ENCODE measurements at regions not wholly inside any gene's neighbourhood (a gene's known extent, or its start where the extent isn't known, plus 50 kb on each side); places are given as distances from the start of the nearest gene placed in this dataset.
"Not testable (repeated sequence)": the region's sequence is repeated elsewhere in the genome, so short reads cannot be mapped to it uniquely, and the experiment has no call there.

GRCh38 chr11:116044941-116045340, 540.7 kb upstream of the CADM1 start:
- TF ChIP-seq CTCF (IDR thresholded peaks at IDR 0.05) = no peak
- DNase-seq (ENCODE audit: low spot score in 2 of 2) = no peak
- Histone ChIP-seq H3K36me3 (no peaks in the 10 kb centered on the region), H3K9me3 (no peaks in the 10 kb centered on the region), H3K4me1 (no peaks in the 10 kb centered on the region), H3K4me3 (no peak overlapping the region), H3K27ac (no peak overlapping the region), H3K27me3 (no peaks in the 10 kb centered on the region)
- intact Hi-C loops (cut with DNase I) = no loop called here

- intact Hi-C loops (cut with DNase I) = no loop called here
- Histone ChIP-seq H3K36me3 (no peaks in the 10 kb centered on the region), H3K4me1 (no peaks in the 10 kb centered on the region), H3K4me3 (no peak overlapping the region), H3K27me3 (no peaks in the 10 kb centered on the region), H3K27ac (no peak overlapping the region), H3K9me3 (no peaks in the 10 kb centered on the region)
- DNase-seq (ENCODE audit: low spot score in 2 of 2) = no peak
- TF ChIP-seq CTCF (IDR thresholded peaks at IDR 0.05) = no peak
Measured at GRCh38 chr11:116044520-116044919, 540.3 kb upstream of the CADM1 start.

- Histone ChIP-seq H3K36me3 (no peaks in the 10 kb centered on the region), H3K9me3 (no peaks in the 10 kb centered on the region), H3K27me3 (no peaks in the 10 kb centered on the region), H3K27ac (no peak overlapping the region), H3K4me3 (no peak overlapping the region), H3K4me1 (no peaks in the 10 kb centered on the region)
- no peak for TF ChIP-seq CTCF (IDR thresholded peaks at IDR 0.05)
- intact Hi-C loops (cut with DNase I) = no loop called here
- no peak for DNase-seq (ENCODE audit: low spot score in 2 of 2)
Measured at GRCh38 chr11:116043857-116044256, 539.6 kb upstream of the CADM1 start.

GRCh38 chr11:116043059-116043458, 538.8 kb upstream of the CADM1 start:
- intact Hi-C loops (cut with DNase I); H3K27ac ChIP-seq; H3K4me1 ChIP-seq; H3K4me3 ChIP-seq; H3K27me3 ChIP-seq; H3K36me3 ChIP-seq; H3K9me3 ChIP-seq; DNase-seq (ENCODE audit: low spot score in 2 of 2): not testable (repeated sequence)

- intact Hi-C loops (cut with DNase I) = no loop called here
- Histone ChIP-seq H3K36me3 (no peaks in the 10 kb centered on the region), H3K27me3 (no peaks in the 10 kb centered on the region), H3K9me3 (no peaks in the 10 kb centered on the region), H3K4me3 (no peak overlapping the region), H3K27ac (no peak overlapping the region), H3K4me1 (no peaks in the 10 kb centered on the region)
- no peak for DNase-seq (ENCODE audit: low spot score in 2 of 2)
- TF ChIP-seq CTCF (IDR thresholded peaks at IDR 0.05) = no peak
Measured at GRCh38 chr11:116042146-116042545, 537.9 kb upstream of the CADM1 start.

- Histone ChIP-seq H3K4me1 (no peaks in the 10 kb centered on the region), H3K27me3 (no peaks in the 10 kb centered on the region), H3K27ac (no peak overlapping the region), H3K36me3 (no peaks in the 10 kb centered on the region), H3K4me3 (no peak overlapping the region), H3K9me3 (no peaks in the 10 kb centered on the region)
- no peak for TF ChIP-seq CTCF (IDR thresholded peaks at IDR 0.05)
- DNase-seq (ENCODE audit: low spot score in 2 of 2) = no peak
- intact Hi-C loops (cut with DNase I) = no loop called here
Measured at GRCh38 chr11:116037861-116038260, 533.6 kb upstream of the CADM1 start.
